Activated naive CD4-positive, alpha-beta T cell treated with anti-CD3 and anti-CD28 coated beads, Interleukin-2, amount 50 U/mL, for 72 hours (primary cell): ENCODE measurements at regions not wholly inside any gene's neighbourhood (a gene's known extent, or its start where the extent isn't known, plus 50 kb on each side); places are given as distances from the start of the nearest gene placed in this dataset.

Experiments used
- ATAC-seq, 2 donors: fragments of 150-1000 bp; cut with Tn5 transposase; 2 replicates each; pipeline ENCODE4 v1.10.0; 2021; ENCODE audit warnings: mild to moderate bottlenecking in 2 of 2, moderate library complexity in 2 of 2
- DNase-seq, 2 donors: peaks; one replicate each; pipeline ENCODE4 v3.0.0; 2021 to 2022; ENCODE audit warnings: low spot score in 2 of 2
- H3K27ac Mint-ChIP-seq, 2 donors: one replicate each; pipeline ENCODE4 v1.8.0; 2022; ENCODE audit warnings: mild to moderate bottlenecking in 2 of 2, mixed read lengths in 2 of 2
- H3K36me3 Mint-ChIP-seq, 2 donors: one replicate each; pipeline ENCODE4 v1.8.0; 2022; ENCODE audit warnings: mixed read lengths in 2 of 2
- H3K9me3 Mint-ChIP-seq, 2 donors: one replicate each; pipeline ENCODE4 v1.8.0; 2022; ENCODE audit warnings: mixed read lengths in 2 of 2

DNA sequence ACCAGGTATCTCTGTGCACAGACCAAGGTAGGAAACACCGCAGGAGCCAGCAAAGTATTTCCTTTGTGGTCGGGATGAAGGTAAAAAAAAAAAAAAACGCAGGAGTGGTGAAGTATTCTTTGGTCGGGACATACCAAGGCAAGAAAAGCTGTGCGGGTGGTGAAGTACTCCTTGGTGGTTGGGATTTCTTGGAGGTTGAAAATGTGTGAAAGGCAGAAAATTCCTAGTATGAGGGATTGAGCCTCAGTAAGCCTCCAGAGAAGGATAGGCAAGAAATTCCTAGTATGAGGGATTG lies 802.6 kb downstream of the PLA2G4A start:
- ATAC-seq (no peak), DNase-seq (no peak)
- peaks cover 0 to 14% of the 10 kb centered on the region in 2 donors for H3K36me3 Mint-ChIP-seq
- H3K9me3 Mint-ChIP-seq, result peaks cover 18 to 28% of the 10 kb centered on the region in 2 donors
- H3K27ac Mint-ChIP-seq, result no peak overlapping the region

DNA sequence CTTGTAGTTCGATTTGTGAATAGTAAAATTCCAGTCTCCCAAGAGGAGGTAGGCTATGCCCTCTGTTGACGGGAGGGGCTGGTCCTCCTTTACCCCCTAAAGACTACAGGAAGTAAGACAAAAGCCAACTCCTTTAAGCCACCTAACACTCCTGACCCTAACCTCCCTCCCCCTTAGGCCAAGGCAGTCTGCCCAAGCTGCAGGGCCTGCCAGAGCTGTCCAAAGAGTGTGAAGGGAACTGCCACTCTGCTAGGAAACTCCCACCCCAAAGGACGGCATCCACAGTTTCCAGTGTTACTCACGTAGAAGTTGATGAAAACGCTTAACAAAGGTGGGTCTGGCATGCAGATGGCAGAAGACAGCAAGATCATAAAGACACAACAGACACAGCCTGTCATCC lies 803.2 kb downstream of the PLA2G4A start:
- ATAC-seq, result no peak

DNA sequence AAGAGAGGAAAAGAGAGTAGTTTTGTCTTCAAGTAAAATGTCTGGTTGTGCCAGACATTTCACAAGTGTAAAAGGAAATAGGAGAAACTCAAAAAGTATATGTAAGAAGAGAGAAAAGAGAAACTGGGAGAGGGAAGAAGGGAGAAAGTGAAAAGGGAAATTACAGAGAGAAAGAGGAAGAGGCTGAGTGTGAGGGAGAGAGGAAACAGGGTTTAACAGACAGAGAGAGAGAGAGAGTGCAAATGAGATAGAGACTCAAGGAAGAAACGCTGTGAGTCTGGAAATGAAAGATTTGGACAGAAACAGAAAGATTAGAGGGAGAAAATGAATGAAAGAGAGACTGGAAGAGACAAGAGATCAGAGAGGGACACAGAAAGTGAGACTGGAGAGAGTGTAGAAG lies 806.2 kb downstream of the PLA2G4A start:
- no peak overlapping the region for H3K27ac Mint-ChIP-seq
- ATAC-seq (no peak), DNase-seq (no peak)
- peaks cover 30 to 36% of the 10 kb centered on the region in 2 donors for H3K9me3 Mint-ChIP-seq
- H3K36me3 Mint-ChIP-seq, result peaks cover 0 to 14% of the 10 kb centered on the region in 2 donors

More for the DNA sequence above, 803.2 kb downstream of the PLA2G4A start:
- Mint-ChIP-seq H3K36me3 (peaks cover 0 to 14% of the 10 kb centered on the region in 2 donors), H3K9me3 (peaks cover 18 to 27% of the 10 kb centered on the region in 2 donors), H3K27ac (no peak overlapping the region)
- DNase-seq, result no peak

DNA sequence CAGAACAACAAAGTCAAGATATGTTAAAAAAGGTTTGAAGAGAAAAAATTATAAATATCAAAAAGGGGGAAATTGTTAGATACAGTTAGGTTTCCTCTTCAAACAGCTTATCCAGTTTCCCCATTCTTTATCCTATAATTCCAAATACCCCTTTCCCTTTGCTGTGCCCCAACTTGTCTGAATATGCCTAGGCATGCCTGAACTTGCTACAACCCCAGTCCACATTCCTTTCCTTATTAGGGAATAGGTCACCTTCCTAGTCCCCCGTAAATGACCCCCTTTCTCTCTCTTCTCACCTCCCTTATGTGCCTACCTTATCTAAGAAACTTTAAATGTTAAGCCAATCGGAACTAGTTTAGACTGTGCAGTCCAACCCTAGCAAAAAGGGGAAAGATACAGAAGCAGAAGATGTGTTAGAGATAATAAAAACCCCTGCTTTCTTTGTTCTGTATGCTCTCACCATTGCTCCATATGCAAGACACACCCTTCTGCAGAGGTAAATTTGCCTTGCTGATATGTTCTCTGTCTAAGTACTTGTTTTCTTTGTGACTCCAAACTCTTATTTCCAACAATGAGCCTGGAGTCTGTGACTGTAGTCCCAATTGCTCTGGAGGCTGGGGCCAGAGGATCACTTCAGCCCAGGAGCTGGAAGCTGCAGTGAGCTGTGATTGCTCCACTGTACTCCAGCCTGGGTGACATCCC lies 810.1 kb downstream of the PLA2G4A start:
- no peak for DNase-seq
- H3K36me3 Mint-ChIP-seq, result no peaks in the 10 kb centered on the region
- no peak for ATAC-seq
- H3K9me3 Mint-ChIP-seq, result peaks cover 19% of the 10 kb centered on the region in 2 donors
- peak overlapping the region in 1 of 2 donors; percentile 31 for H3K27ac Mint-ChIP-seq

DNA sequence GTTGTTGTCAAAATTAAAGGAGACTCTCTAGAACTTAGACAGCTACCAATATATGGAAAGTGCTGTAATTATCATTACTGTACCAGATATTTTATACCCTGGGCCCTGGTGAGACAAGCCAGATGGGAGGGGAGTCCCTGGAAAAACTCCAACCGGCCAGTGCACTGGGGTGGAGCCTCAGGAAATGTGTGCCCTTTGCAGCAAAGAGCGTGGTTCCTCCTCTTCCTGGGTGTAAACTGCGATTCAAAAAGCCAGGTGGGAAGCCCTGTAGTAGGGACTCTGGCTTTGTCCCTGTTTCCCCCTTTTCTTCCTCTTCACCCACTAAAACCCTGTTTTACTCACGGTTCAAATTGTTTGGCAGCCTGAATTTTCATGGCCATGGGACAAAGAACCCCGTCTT lies 812.3 kb downstream of the PLA2G4A start:
- Mint-ChIP-seq H3K27ac (no peak overlapping the region), H3K9me3 (peaks cover 12% of the 10 kb centered on the region in 2 donors), H3K36me3 (no peaks in the 10 kb centered on the region)
- DNase-seq (no peak), ATAC-seq (no peak)

DNA sequence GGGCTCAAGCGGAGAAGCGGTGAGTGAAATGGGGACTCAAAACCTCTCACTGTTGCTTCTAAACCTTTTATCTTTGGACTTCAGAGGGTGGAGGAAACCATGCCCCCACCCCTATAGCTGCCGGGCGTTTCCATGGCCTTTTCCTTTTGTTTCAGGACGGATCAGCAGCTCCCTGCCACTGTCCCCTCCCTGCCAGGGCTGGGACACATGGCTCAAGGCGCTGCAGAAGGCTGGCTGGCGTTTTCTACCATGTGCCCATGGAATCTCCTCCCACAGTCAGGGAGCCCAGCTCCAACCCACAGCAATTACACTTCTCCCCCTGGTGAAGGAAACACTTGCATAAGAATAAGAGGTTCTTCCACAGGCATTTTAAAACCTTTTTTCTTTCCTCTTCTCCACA lies 812.7 kb downstream of the PLA2G4A start:
- Mint-ChIP-seq H3K27ac (no peak overlapping the region), H3K9me3 (peaks cover 12% of the 10 kb centered on the region in 2 donors), H3K36me3 (no peaks in the 10 kb centered on the region)
- DNase-seq (no peak), ATAC-seq (no peak)

DNA sequence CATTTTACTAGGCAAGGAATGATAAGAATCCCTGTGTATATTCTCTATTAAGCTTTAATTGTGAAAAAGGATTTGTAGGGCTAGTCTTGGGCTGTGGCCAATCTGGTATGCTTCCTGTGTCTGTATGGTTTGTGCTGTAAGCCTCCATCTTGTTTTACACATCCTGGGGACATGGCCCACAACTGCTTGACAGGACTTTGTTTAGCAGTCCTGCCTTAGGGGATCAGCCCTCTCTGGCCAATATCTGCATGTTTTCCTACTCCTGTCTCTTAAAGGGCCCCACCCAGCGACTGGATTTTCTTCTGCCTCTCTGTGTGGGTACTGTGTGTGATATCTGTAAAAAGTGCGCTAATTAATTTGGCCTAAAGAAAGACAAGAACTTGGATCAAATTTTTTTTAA lies 813.2 kb downstream of the PLA2G4A start:
- Mint-ChIP-seq H3K36me3 (no peaks in the 10 kb centered on the region), H3K27ac (no peak overlapping the region)
- ATAC-seq, result no peak

DNA sequence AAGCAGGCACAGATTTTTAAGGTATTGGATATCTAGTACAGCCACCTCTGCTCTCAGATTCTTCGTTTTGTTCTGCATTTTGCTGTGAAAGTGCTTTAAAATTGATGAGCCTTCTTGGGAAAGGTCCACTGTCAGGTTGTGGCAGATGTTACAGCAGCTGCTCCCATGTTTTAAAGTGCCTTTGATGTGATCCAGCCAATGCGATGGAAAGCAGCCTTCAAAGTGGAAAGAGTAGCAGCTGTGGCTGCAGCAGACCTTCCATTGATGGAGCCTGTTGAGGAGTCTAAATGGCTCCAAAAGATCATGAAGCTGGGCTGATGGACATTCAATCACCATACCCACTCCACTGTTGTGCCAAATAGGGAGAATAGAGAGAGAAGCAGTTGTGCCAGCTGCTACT lies 816.9 kb downstream of the PLA2G4A start:
- Mint-ChIP-seq H3K9me3 (no peaks in the 10 kb centered on the region), H3K36me3 (no peaks in the 10 kb centered on the region), H3K27ac (no peak overlapping the region)
- ATAC-seq, result no peak
- no peak for DNase-seq

More for the DNA sequence above, 813.2 kb downstream of the PLA2G4A start:
- no peak for DNase-seq
- peaks cover 10 to 12% of the 10 kb centered on the region in 2 donors for H3K9me3 Mint-ChIP-seq

DNA sequence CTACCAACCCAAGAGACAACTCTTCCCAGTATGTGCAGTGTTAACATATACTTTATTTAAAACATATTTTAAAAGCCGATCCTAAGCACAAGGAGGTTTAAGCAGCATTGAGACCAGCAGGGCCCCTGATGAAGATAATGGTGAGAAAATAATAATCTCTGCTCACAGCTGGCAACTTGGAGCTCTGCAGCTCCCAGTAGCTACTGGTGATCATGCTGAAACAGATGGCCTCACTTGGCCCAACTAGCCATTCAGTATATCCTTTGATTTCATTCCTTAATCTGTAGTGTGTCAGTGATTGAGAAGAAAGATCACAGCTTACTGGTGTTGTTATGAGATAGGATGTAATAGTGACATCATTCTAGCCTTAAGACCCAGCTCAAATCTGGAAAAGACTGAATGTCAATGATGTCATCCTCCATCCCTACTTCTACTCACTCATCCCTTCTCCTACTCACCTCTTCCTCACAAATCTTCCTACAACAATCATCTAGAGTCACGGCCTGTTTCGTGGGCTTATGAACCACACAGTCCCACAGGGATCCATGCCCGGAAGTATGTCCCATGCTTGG lies 817.9 kb downstream of the PLA2G4A start:
- DNase-seq, result no peak
- no peaks in the 10 kb centered on the region for H3K36me3 Mint-ChIP-seq
- ATAC-seq, result no peak
- H3K9me3 Mint-ChIP-seq, result no peaks in the 10 kb centered on the region
- H3K27ac Mint-ChIP-seq, result no peak overlapping the region

DNA sequence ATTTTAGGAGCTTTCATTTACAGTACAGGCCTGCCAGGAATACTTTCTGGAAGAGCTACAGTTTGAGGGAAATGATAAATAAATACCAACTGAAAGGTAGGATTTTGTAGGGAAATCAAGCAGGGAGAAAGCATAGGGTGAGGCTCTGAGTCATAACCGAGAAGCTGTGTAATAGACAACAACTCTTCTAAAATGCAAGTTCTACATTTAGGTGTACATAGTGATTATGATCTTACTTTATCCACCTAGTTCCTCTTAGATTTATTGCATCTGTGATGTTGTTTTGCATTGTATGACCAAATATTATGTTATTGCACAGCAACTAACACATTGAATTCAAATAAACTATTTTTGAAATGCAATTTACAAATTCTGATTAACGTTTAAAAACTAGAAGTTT lies 819.3 kb downstream of the PLA2G4A start:
- no peaks in the 10 kb centered on the region for H3K9me3 Mint-ChIP-seq
- H3K36me3 Mint-ChIP-seq, result no peaks in the 10 kb centered on the region
- H3K27ac Mint-ChIP-seq, result no peak overlapping the region
- no peak for DNase-seq
- no peak for ATAC-seq

DNA sequence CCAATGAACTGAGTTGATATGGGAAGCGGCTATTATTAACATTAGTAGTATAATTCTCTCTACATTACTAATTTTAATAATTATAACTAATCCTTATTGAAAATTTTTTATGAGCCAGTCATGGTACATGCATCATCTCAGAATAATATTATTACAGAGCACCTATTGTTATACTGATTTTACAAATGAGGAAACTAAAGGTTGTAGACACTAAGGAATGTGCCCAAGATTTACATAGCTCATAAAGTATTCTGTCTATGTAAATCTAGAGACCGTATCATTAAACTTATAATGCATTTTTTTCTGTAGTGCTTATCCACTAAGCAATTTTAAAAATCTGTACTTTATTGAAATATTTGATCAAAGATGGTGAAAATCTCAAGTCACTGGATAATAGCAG lies 825.9 kb downstream of the PLA2G4A start:
- H3K27ac Mint-ChIP-seq, result no peak overlapping the region
- ATAC-seq, result no peak

DNA sequence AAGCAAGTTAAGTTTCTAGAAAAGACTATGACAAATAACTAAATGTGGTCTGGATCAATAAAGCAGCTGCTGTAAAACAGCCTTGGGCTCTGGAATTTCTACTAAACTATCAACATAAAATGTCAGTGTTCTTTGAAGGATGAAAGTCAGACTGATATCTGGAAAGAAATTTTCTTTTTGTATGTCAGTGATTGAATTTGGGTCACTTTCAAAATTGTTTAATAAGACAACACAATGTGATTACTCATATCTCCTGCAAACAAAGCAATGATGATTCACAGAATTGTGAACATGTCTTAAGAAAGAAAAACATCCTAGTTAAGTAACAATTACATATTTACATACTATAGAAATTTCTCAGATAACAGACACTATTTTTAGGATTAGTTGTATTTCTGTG lies 826.4 kb downstream of the PLA2G4A start:
- ATAC-seq, result no peak
- no peaks in the 10 kb centered on the region for H3K36me3 Mint-ChIP-seq
- H3K27ac Mint-ChIP-seq, result no peak overlapping the region
- peaks cover 5% of the 10 kb centered on the region in 2 donors for H3K9me3 Mint-ChIP-seq
- DNase-seq, result no peak

More for the DNA sequence above, 825.9 kb downstream of the PLA2G4A start:
- H3K36me3 Mint-ChIP-seq, result no peaks in the 10 kb centered on the region
- no peak for DNase-seq
- H3K9me3 Mint-ChIP-seq, result peaks cover 5% of the 10 kb centered on the region in 2 donors

DNA sequence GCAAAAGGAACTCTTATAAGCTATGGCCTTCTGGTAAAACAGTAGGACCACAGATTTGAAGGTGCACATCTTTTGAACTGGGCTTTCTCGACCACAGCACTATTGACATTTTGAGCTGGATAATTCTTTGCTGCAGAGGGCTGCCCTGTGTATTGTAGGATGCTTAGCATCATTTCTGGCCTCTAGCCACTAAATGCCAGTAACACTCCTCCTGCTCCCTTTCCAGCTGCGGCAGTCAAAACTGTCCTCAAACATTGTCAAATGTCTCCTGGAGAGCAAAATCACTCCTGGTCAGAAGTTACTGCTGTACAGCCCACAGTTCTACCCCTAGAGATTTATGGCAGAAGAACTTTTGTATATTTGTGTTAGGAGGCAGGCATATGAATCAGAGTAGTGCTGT lies 836.7 kb downstream of the PLA2G4A start:
- no peaks in the 10 kb centered on the region for H3K9me3 Mint-ChIP-seq
- no peak overlapping the region for H3K27ac Mint-ChIP-seq
- no peak for DNase-seq
- H3K36me3 Mint-ChIP-seq, result no peaks in the 10 kb centered on the region
- peak in 1 of 2 donors; percentile 28 for ATAC-seq

DNA sequence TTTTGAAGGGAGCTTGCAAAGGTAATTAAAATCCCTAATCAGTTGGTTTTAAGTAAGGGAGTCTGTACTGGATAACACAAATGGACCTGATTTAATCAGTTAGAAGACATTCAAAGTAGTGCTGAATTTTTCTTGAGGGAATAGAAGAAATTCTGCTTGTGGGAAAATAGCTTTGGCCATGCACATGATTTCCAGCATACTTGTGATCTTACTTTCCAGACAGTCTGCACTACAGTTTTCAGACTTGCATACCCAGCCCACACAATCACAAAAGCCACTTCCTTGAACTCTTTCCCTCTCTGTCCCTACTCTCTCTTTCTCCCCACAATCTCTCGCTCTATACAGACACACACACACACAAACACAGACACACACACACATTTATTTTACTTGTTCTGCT lies 852.1 kb downstream of the PLA2G4A start:
- ATAC-seq (no peak), DNase-seq (no peak)
- Mint-ChIP-seq H3K27ac (no peak overlapping the region), H3K9me3 (no peaks in the 10 kb centered on the region), H3K36me3 (no peaks in the 10 kb centered on the region)

DNA sequence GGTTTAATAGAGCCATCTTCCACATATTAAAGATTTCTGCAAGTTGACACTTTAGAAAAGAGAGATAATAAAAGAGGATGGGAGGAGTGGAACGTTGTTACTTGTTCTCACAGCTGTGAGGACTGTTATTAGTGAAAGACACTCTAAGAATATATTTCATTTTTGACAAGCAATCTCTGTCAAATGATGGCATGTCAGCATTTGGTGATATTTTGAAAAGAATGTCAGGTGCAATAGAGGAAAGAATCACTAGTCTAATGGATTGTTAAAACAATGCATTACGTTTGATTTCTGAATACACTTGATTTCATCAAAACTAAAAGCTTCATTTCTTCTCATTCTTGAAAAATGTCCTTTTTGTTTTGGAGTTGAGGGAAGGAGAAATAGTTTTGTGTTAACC lies 853.4 kb downstream of the PLA2G4A start:
- ATAC-seq, result no peak
- H3K36me3 Mint-ChIP-seq, result no peaks in the 10 kb centered on the region
- no peak for DNase-seq
- H3K9me3 Mint-ChIP-seq, result no peaks in the 10 kb centered on the region
- H3K27ac Mint-ChIP-seq, result no peak overlapping the region

DNA sequence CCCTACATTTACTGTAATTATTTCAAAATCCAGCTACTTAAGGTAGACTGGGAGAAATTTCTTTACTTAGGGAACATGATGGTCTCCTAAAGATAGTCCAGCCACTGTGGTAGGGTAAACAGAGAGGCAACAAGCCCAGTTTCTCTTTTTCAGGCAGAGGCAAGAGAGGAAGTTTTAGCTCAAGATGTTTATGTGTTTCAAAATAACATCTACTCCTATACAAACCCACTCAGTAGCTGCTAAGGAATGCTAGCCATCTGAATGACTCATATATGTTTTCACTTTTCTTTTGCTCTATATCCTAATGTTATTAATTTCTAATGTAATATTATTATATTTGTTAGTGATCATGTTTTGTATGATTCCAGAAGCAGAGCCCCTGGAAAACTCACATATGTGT lies 856.6 kb downstream of the PLA2G4A start:
- H3K27ac Mint-ChIP-seq, result no peak overlapping the region
- DNase-seq, result no peak
- no peaks in the 10 kb centered on the region for H3K9me3 Mint-ChIP-seq
- no peak for ATAC-seq
- no peaks in the 10 kb centered on the region for H3K36me3 Mint-ChIP-seq

DNA sequence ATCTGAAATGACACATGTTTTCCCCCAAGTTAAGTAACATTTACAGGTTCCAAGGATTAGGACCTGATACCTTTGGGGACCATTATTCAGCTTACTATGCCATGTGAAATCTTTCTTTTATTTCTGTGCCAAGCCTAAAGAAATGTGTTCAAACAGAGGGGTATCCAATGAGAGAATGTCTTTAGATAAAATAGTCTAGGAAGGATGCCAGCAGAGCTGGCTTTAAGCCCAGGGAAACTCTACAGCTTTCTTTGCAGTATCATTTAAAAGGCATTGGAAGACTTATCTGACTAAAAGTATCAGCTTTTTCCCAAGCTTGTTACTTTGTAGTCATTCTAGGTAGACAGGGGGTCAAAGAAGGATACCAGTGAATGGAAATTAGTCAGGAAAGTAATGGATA lies 860.4 kb downstream of the PLA2G4A start:
- DNase-seq (no peak), ATAC-seq (no peak)
- Mint-ChIP-seq H3K9me3 (peaks cover 4 to 7% of the 10 kb centered on the region in 2 donors), H3K36me3 (no peaks in the 10 kb centered on the region), H3K27ac (no peak overlapping the region)

DNA sequence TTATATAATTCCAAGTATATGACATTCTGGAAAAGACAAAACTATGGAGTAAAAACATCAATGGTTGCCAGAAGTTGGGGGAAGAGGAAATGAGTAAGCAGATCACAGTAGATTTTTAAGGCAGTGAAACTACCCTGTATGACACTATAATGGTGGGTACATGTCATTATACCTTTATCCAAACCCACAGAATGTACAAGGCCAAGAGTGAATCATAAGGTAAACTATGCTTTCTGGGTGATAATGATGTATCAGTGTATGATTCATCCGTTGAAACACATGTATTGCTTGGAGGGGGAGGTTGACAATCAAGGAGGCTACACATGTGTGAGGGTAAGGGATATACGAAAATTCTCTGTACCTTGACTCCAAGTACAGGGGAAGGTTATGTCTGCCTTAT lies 862.7 kb downstream of the PLA2G4A start:
- H3K27ac Mint-ChIP-seq, result no peak overlapping the region
- H3K9me3 Mint-ChIP-seq, result peaks cover 4 to 7% of the 10 kb centered on the region in 2 donors
- DNase-seq (no peak), ATAC-seq (peak in 1 of 2 donors; percentile 74)
- no peaks in the 10 kb centered on the region for H3K36me3 Mint-ChIP-seq
